ENCODE measurements at regions not wholly inside any gene's neighbourhood (a gene's known extent, or its start where the extent isn't known, plus 50 kb on each side); places are given as distances from the start of the nearest gene placed in this dataset.
"Not testable (repeated sequence)": the region's sequence is repeated elsewhere in the genome, so short reads cannot be mapped to it uniquely, and the experiment has no call there.

DNA sequence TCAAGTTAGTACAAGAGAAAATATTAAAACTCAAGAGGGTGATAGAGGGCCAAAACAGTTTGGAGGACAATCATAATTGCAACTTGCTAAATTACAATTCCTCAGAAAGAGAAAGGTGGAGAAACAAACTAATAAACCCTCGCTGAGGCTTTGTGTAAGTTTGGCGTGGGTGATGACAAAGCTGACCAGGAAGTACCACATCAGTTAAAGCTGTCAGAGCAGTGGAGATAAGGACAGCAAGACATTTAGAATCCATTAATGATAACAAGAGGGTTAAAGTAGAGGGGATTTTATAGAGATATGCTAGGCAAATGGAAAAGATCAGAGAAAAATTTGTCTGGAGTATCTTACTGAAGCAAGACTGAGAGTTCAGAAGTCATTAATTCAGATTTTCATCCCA, 334.4 kb downstream of the TFAP2B start:
- no peak for DNase-seq (ENCODE audit: low spot score, unreplicated experiment)
- Mint-ChIP-seq H3K27ac (no peak overlapping the region), H3K27me3 (no peaks in the 10 kb centered on the region), H3K4me3 (ENCODE audit: low read depth) (no peak overlapping the region), H3K4me1 (ENCODE audit: low read depth) (peaks cover 10% of the 10 kb centered on the region), H3K36me3 (ENCODE audit: insufficient read depth) (no peaks in the 10 kb centered on the region), H3K9me3 (ENCODE audit: low read depth) (peaks cover 7% of the 10 kb centered on the region)
- no peak for TF ChIP-seq CTCF (IDR thresholded peaks at IDR 0.05; ENCODE audit: unreplicated experiment)

GRCh38 chr6:51154925-51155324, 336.3 kb downstream of the TFAP2B start:
- not testable (repeated sequence) for H3K27me3 Mint-ChIP-seq; H3K4me1 Mint-ChIP-seq (ENCODE audit: low read depth); DNase-seq (ENCODE audit: low spot score, unreplicated experiment); H3K27ac Mint-ChIP-seq; H3K4me3 Mint-ChIP-seq (ENCODE audit: low read depth); H3K36me3 Mint-ChIP-seq (ENCODE audit: insufficient read depth)
- peaks cover 16% of the 10 kb centered on the region for H3K9me3 Mint-ChIP-seq (ENCODE audit: low read depth)

DNA sequence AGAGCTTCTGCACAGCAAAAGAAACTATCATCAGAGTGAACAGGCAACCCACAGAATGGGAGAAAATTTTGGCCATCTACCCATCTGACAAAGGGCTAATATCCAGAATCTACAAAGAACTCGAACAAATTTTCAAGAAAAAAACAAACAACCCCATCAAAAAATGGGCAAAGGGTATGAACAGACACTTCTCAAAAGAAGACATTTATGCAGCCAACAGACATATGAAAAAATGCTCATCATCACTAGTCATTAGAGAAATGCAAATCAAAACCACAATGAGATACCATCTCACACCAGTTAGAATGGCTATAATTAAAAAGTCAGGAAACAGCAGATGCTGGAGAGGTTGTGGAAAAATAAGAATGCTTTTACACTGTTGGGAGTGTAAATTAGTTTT, 340.6 kb downstream of the TFAP2B start:
- H3K4me3 Mint-ChIP-seq (ENCODE audit: low read depth); DNase-seq (ENCODE audit: low spot score, unreplicated experiment); H3K4me1 Mint-ChIP-seq (ENCODE audit: low read depth); H3K36me3 Mint-ChIP-seq (ENCODE audit: insufficient read depth); H3K27ac Mint-ChIP-seq; H3K27me3 Mint-ChIP-seq: not testable (repeated sequence)
- peaks cover 17% of the 10 kb centered on the region for H3K9me3 Mint-ChIP-seq (ENCODE audit: low read depth)

- no peak for TF ChIP-seq CTCF (IDR thresholded peaks at IDR 0.05; ENCODE audit: unreplicated experiment)
These were observed 343.1 kb downstream of the TFAP2B start for GRCh38 chr6:51161752-51162151.

GRCh38 chr6:51163843-51164529, 345.3 kb downstream of the TFAP2B start:
- H3K9me3 Mint-ChIP-seq (ENCODE audit: low read depth): peaks cover 22% of the 10 kb centered on the region
- H3K36me3 Mint-ChIP-seq (ENCODE audit: insufficient read depth): peaks cover 1% of the 10 kb centered on the region
- no peak for DNase-seq (ENCODE audit: low spot score, unreplicated experiment)
- no peak for TF ChIP-seq CTCF (IDR thresholded peaks at IDR 0.05; ENCODE audit: unreplicated experiment)
- no peaks in the 10 kb centered on the region for H3K4me1 Mint-ChIP-seq (ENCODE audit: low read depth)
- H3K27me3 Mint-ChIP-seq: no peaks in the 10 kb centered on the region
- H3K4me3 Mint-ChIP-seq (ENCODE audit: low read depth): no peak overlapping the region
- no peak overlapping the region for H3K27ac Mint-ChIP-seq

More at GRCh38 chr6:51161752-51162151, 343.1 kb downstream of the TFAP2B start:
- peaks cover 23% of the 10 kb centered on the region for H3K9me3 Mint-ChIP-seq (ENCODE audit: low read depth)
- H3K4me3 Mint-ChIP-seq (ENCODE audit: low read depth): no peak overlapping the region
- H3K27ac Mint-ChIP-seq: no peak overlapping the region
- H3K36me3 Mint-ChIP-seq (ENCODE audit: insufficient read depth): peaks cover 1% of the 10 kb centered on the region
- no peaks in the 10 kb centered on the region for H3K27me3 Mint-ChIP-seq
- DNase-seq (ENCODE audit: low spot score, unreplicated experiment): no peak
- H3K4me1 Mint-ChIP-seq (ENCODE audit: low read depth): no peaks in the 10 kb centered on the region

DNA sequence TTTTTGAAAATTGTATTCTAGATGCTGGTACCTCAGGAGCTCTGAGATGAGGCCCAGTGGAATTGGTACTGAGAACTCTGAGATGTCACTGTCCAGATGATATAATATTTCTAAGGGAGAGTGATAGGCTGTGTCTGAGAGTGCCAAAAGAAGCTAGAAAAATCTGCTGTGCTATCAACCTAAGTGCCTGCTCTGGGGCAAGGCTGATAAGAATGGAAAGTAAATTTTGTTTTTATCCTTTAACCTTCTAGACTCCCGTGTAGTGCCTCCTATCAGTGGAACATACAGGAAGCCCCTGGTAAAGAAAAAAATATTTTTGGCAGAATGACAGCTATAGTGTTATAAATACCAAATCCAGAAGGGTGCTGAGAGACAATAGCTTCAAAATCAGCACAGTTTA, 348.2 kb downstream of the TFAP2B start:
- no peaks in the 10 kb centered on the region for H3K27me3 Mint-ChIP-seq
- H3K4me3 Mint-ChIP-seq (ENCODE audit: low read depth): no peak overlapping the region
- H3K9me3 Mint-ChIP-seq (ENCODE audit: low read depth): peaks cover 25% of the 10 kb centered on the region
- no peak for TF ChIP-seq CTCF (IDR thresholded peaks at IDR 0.05; ENCODE audit: unreplicated experiment)
- no peak for DNase-seq (ENCODE audit: low spot score, unreplicated experiment)
- H3K36me3 Mint-ChIP-seq (ENCODE audit: insufficient read depth): peaks cover 1% of the 10 kb centered on the region
- H3K27ac Mint-ChIP-seq: no peak overlapping the region
- H3K4me1 Mint-ChIP-seq (ENCODE audit: low read depth): no peaks in the 10 kb centered on the region
